SK-N-SH (cell line): ENCODE measurements at regions not wholly inside any gene's neighbourhood (a gene's known extent, or its start where the extent isn't known, plus 50 kb on each side); places are given as distances from the start of the nearest gene placed in this dataset.

ENCODE experiments used
- CTCF ChIA-PET: fragments of 300-600, 350-600 bp; formaldehyde crosslinking; extraction: SDS; loops from one replicate; lab custom pipeline; 2021; lab: Yijun Ruan, JAX
- POLR2A ChIA-PET: fragments of 350-600 bp; sonication (Branson Sonifier 250); formaldehyde crosslinking; extraction: SDS; loops from one replicate; lab custom pipeline; 2020; ENCODE audit warnings: antibody characterized with exemption, inconsistent platforms; lab: Yijun Ruan, JAX
- DNase-seq: peaks from one replicate; pipeline ENCODE4 v3.0.0; 2012
- H2AFZ ChIP-seq: fragments of 200-600 bp; sonication (generic); 2 replicates; pipeline ENCODE4 v1.8.1; 2016; ENCODE audit warnings: antibody characterized with exemption, mild to moderate bottlenecking, low read depth
- H3F3A ChIP-seq: fragments of 200-600 bp; sonication (generic); replicated peaks from 2 replicates; pipeline ENCODE3; 2016; ENCODE audit warnings: antibody characterized with exemption, mild to moderate bottlenecking; ENCODE audit not compliant: insufficient read depth
- H3K27ac ChIP-seq, 2 experiments: fragments of 200-500 bp in 1 of 2; fragments of 200-600 bp in 1 of 2; sonication (Bioruptor generic) in 1 of 2; sonication (generic), shearing (Covaris generic) in 1 of 2; 2 replicates each; pipeline versions ENCODE4 v1.5.1 to v1.6.1; 2014 to 2016; ENCODE audit warnings: low read depth in 2 of 2, inconsistent platforms in 1 of 2, low read length in 1 of 2, mild to moderate bottlenecking in 1 of 2, mixed read lengths in 1 of 2
- H3K27me3 ChIP-seq: fragments of 200-600 bp; sonication (generic), shearing (Covaris generic); 2 replicates; pipeline ENCODE4 v1.6.1; 2016; ENCODE audit warnings: mixed run types; ENCODE audit not compliant: insufficient read depth
- H3K36me3 ChIP-seq, 2 experiments: fragments of 200-500 bp in 1 of 2; fragments of 200-600 bp in 1 of 2; sonication (Bioruptor generic) in 1 of 2; sonication (generic) in 1 of 2; replicated peaks in 1 of 2; 2 replicates each; pipeline versions ENCODE3 to v1.5.1; 2014 to 2016; ENCODE audit warnings: low read length in 1 of 2, mild to moderate bottlenecking in 1 of 2; ENCODE audit not compliant: insufficient read depth in 2 of 2, control insufficient read depth in 1 of 2
- H3K4me1 ChIP-seq, 2 experiments: fragments of 200-500 bp in 1 of 2; fragments of 200-600 bp in 1 of 2; sonication (Bioruptor generic) in 1 of 2; sonication (generic), shearing (Covaris generic) in 1 of 2; 2 replicates each; pipeline versions ENCODE4 v1.5.1 to v1.6.1; 2014 to 2016; ENCODE audit warnings: low read depth in 1 of 2, low read length in 1 of 2, mixed run types in 1 of 2; ENCODE audit not compliant: insufficient read depth in 2 of 2, control insufficient read depth in 1 of 2
- H3K4me2 ChIP-seq: fragments of 200-600 bp; sonication (generic), shearing (Covaris generic); 2 replicates; pipeline ENCODE4 v1.6.1; 2017; ENCODE audit warnings: mixed run types
- H3K4me3 ChIP-seq, 2 experiments: fragments of 200-500 bp in 1 of 2; fragments of 200-600 bp in 1 of 2; sonication (Bioruptor generic) in 1 of 2; sonication (generic), shearing (Covaris generic) in 1 of 2; 2 replicates each; pipeline versions ENCODE4 v1.5.1 to v1.8.1; 2014 to 2016; ENCODE audit warnings: low read depth in 2 of 2, inconsistent platforms in 1 of 2, low read length in 1 of 2, mild to moderate bottlenecking in 1 of 2, mixed read lengths in 1 of 2, moderate library complexity in 1 of 2
- H3K79me2 ChIP-seq: fragments of 200-600 bp; sonication (generic); 2 replicates; pipeline ENCODE4 v1.8.1; 2017; ENCODE audit warnings: mild to moderate bottlenecking; ENCODE audit not compliant: insufficient read depth
- H3K9ac ChIP-seq: fragments of 200-600 bp; sonication (generic); 2 replicates; pipeline ENCODE4 v1.6.1; 2017; ENCODE audit warnings: mixed run types
- H3K9me2 ChIP-seq: fragments of 200-600 bp; sonication (generic); 2 replicates; pipeline ENCODE4 v1.6.1; 2017; ENCODE audit warnings: mixed run types
- H3K9me3 ChIP-seq: fragments of 200-600 bp; sonication (generic); 2 replicates; pipeline ENCODE4 v1.6.1; 2017; ENCODE audit warnings: mixed run types, mild to moderate bottlenecking, moderate library complexity
- H4K20me1 ChIP-seq: fragments of 200-600 bp; sonication (generic); 2 replicates; pipeline ENCODE4 v1.6.1; 2017; ENCODE audit warnings: mild to moderate bottlenecking, mixed run types; ENCODE audit not compliant: insufficient read depth
- CTCF ChIP-seq: fragments of 200-600 bp; sonication (generic); IDR thresholded peaks from 2 replicates; pipeline ENCODE4 v1.6.1; 2017; ENCODE audit warnings: antibody characterized with exemption, mild to moderate bottlenecking, moderate library complexity
- EP300 ChIP-seq, 2 experiments: IDR thresholded peaks; 2 replicates each; pipeline versions ENCODE4 v1.4.0 to v1.6.1; 2012; ENCODE audit warnings: borderline replicate concordance in 1 of 2, low read depth in 1 of 2, low read length in 1 of 2
- EZH2phosphoT487 ChIP-seq: fragments of 200-600 bp; sonication (generic); IDR thresholded peaks from 2 replicates; pipeline ENCODE4 v1.6.1; 2017; ENCODE audit warnings: low read depth, mixed run types, mild to moderate bottlenecking, antibody characterized with exemption, moderate library complexity, borderline replicate concordance
- FOXJ3 ChIP-seq: sonication (generic); formaldehyde crosslinking; IDR thresholded peaks from 2 replicates; pipeline ENCODE4 v1.5.1; 2020; ENCODE audit warnings: mild to moderate bottlenecking, missing genetic modification reagents
- FOXM1 ChIP-seq: IDR thresholded peaks from 2 replicates; pipeline ENCODE4 v1.4.0; 2012; ENCODE audit warnings: low read depth, mild to moderate bottlenecking
- MXI1 ChIP-seq: IDR thresholded peaks from 2 replicates; pipeline ENCODE4 v1.6.1; 2012; ENCODE audit warnings: mild to moderate bottlenecking, low read depth, low read length, improper control_type of control experiment
- PBX3 ChIP-seq: IDR thresholded peaks from 2 replicates; pipeline ENCODE4; 2012
- RCOR1 ChIP-seq: fragments of 150-350 bp; IDR thresholded peaks from 2 replicates; pipeline ENCODE4 v1.6.1; 2017; ENCODE audit warnings: antibody characterized with exemption, low read length
- REST ChIP-seq: IDR thresholded peaks from 2 replicates; pipeline ENCODE4 v1.6.1; 2012; ENCODE audit warnings: mild to moderate bottlenecking, low read depth, low read length, moderate library complexity
- SMC3 ChIP-seq: IDR thresholded peaks from 2 replicates; pipeline ENCODE4 v1.6.1; 2012; ENCODE audit warnings: low read depth, low read length, improper control_type of control experiment
- USF2 ChIP-seq: fragments of 150-350 bp; IDR thresholded peaks from 2 replicates; pipeline ENCODE4 v1.6.1; 2017; ENCODE audit warnings: antibody characterized with exemption, low read length, low read depth, borderline replicate concordance
- WGBS: methylation state at CpG from one replicate; pipeline ENCODE4 v1.1.6; 2017; ENCODE audit warnings: low lambda C conversion rate; 5-methylcytosine and 5-hydroxymethylcytosine counted together

- CTCF ChIA-PET: interaction anchor here (1.2 kb wide), 1 partner anchor 380 kb away, joined by 4 read pairs; no protein-coding TSS in a partner anchor
- H4K20me1 ChIP-seq: no peaks in the 10 kb centered on the region
- 7% methylated on average over 4 of the region's 4 CpGs for WGBS
These were observed 70.1 kb downstream of the NKX2-1 start for GRCh38 chr14:36449903-36450302.

GRCh38 chr14:36443374-36443773 lies 76.7 kb downstream of the NKX2-1 start:
- H3K4me1 ChIP-seq: no peaks in the 10 kb centered on the region
- no peak overlapping the region for H3K4me3 ChIP-seq
- H3K9me3 ChIP-seq: no peaks in the 10 kb centered on the region
- ChIA-PET CTCF (no interaction called here), POLR2A (no interaction called here)
- no peak overlapping the region for H3K4me2 ChIP-seq
- H3K27ac ChIP-seq: no peak overlapping the region
- no peaks in the 10 kb centered on the region for H3K9me2 ChIP-seq
- H3K27me3 ChIP-seq: no peaks in the 10 kb centered on the region; the same call in none of the 2 replicates
- no peaks in the 10 kb centered on the region for H3K36me3 ChIP-seq
- H4K20me1 ChIP-seq: no peaks in the 10 kb centered on the region
- DNase-seq: no peak
- H2AFZ ChIP-seq: no peak overlapping the region
- no peaks in the 10 kb centered on the region for H3K79me2 ChIP-seq
- H3K9ac ChIP-seq: no peak overlapping the region
- H3F3A ChIP-seq: no peaks in the 10 kb centered on the region
- TF ChIP-seq MXI1: no peak
- 3% methylated on average over 4 of the region's 4 CpGs for WGBS

More at GRCh38 chr14:36449903-36450302, 70.1 kb downstream of the NKX2-1 start:
- POLR2A ChIA-PET: no interaction called here
- no peak for DNase-seq
- Histone ChIP-seq H3K79me2 (no peaks in the 10 kb centered on the region), H3K9ac (no peak overlapping the region), H3K27me3 (peaks cover 6% of the 10 kb centered on the region; the same call in 1 of the 2 replicates), H3K4me3 (no peak overlapping the region), H3K9me2 (no peaks in the 10 kb centered on the region), H3F3A (no peaks in the 10 kb centered on the region), H2AFZ (no peak overlapping the region)
- TF ChIP-seq EZH2phosphoT487 (no peak), FOXJ3 (CRISPR knock-in tag) (no peak), EP300 (IDR thresholded peaks at IDR 0.05; ENCODE audit: borderline replicate concordance in 1 of 2, low read depth in 1 of 2, low read length in 1 of 2) (no peak)
- TF ChIP-seq, all 33 proteins: peak for 0
- Histone ChIP-seq H3K27ac (no peak overlapping the region), H3K4me2 (no peak overlapping the region), H3K36me3 (no peaks in the 10 kb centered on the region), H3K9me3 (no peaks in the 10 kb centered on the region), H3K4me1 (no peaks in the 10 kb centered on the region)

GRCh38 chr14:36442824-36443241 lies 77.2 kb downstream of the NKX2-1 start:
- H3K36me3 ChIP-seq: no peaks in the 10 kb centered on the region
- H3K79me2 ChIP-seq: no peaks in the 10 kb centered on the region
- no peak for DNase-seq
- CTCF ChIA-PET: no interaction called here
- H3K4me3 ChIP-seq: no peak overlapping the region
- no peak overlapping the region for H2AFZ ChIP-seq
- no peaks in the 10 kb centered on the region for H4K20me1 ChIP-seq
- H3K4me2 ChIP-seq: no peak overlapping the region
- WGBS: 8% methylated on average over 4 of the region's 4 CpGs
- H3K9me2 ChIP-seq: no peaks in the 10 kb centered on the region
- H3K27me3 ChIP-seq: no peaks in the 10 kb centered on the region; the same call in none of the 2 replicates
- no peak overlapping the region for H3K9ac ChIP-seq
- POLR2A ChIA-PET: no interaction called here
- H3F3A ChIP-seq: no peaks in the 10 kb centered on the region
- H3K4me1 ChIP-seq: no peaks in the 10 kb centered on the region
- H3K9me3 ChIP-seq: no peaks in the 10 kb centered on the region
- TF ChIP-seq MXI1 (no peak), RCOR1 (no peak), SMC3 (no peak), PBX3 (no peak), FOXM1 (no peak), REST (no peak), CTCF (no peak), USF2 (no peak)
- TF ChIP-seq, all 33 proteins: peak for 0
- H3K27ac ChIP-seq: no peak overlapping the region
